Right atrium auricular region (tissue), 2 donors: ENCODE measurements at regions not wholly inside any gene's neighbourhood (a gene's known extent, or its start where the extent isn't known, plus 50 kb on each side); places are given as distances from the start of the nearest gene placed in this dataset.
"Not testable (repeated sequence)": the region's sequence is repeated elsewhere in the genome, so short reads cannot be mapped to it uniquely, and the experiment has no call there.

Experiments
- DNase-seq: peaks from one replicate; pipeline ENCODE4 v3.0.0-alpha.2; 2019; ENCODE audit warnings: low spot score
- H3K27ac ChIP-seq, 2 donors: fragments of 200-600 bp; sonication (generic); 1 replicate in 1 of 2; 2 replicates in 1 of 2; pipeline ENCODE4 v1.5.1; 2016 to 2019
- H3K27me3 ChIP-seq, 2 donors: fragments of 200-600 bp; sonication (generic); one replicate each; pipeline versions ENCODE4 v1.5.1 to v1.6.0; 2017 to 2019
- H3K36me3 ChIP-seq: fragments of 200-600 bp; sonication (generic); one replicate; pipeline ENCODE4 v1.5.1; 2016
- H3K4me1 ChIP-seq, 2 donors: fragments of 200-600 bp; sonication (generic); one replicate each; pipeline versions ENCODE4 v1.5.1 to v1.6.0; 2017 to 2019
- H3K4me3 ChIP-seq, 2 donors: fragments of 200-600 bp; sonication (generic); 1 replicate in 1 of 2; 2 replicates in 1 of 2; pipeline ENCODE4 v1.5.1; 2017 to 2019; ENCODE audit warnings: mild to moderate bottlenecking in 1 of 2, moderate library complexity in 1 of 2
- H3K9me3 ChIP-seq, 2 donors: fragments of 200-600 bp; sonication (generic); one replicate each; pipeline ENCODE4 v1.5.1; 2019
- TF ChIP-seq, protein P1 (sequence below), 2 donors: fragments of 200-600 bp; sonication (generic); IDR thresholded peaks; one replicate each; pipeline ENCODE4 v1.5.1; 2019; ENCODE audit warnings: antibody characterized with exemption in 2 of 2

DNA sequence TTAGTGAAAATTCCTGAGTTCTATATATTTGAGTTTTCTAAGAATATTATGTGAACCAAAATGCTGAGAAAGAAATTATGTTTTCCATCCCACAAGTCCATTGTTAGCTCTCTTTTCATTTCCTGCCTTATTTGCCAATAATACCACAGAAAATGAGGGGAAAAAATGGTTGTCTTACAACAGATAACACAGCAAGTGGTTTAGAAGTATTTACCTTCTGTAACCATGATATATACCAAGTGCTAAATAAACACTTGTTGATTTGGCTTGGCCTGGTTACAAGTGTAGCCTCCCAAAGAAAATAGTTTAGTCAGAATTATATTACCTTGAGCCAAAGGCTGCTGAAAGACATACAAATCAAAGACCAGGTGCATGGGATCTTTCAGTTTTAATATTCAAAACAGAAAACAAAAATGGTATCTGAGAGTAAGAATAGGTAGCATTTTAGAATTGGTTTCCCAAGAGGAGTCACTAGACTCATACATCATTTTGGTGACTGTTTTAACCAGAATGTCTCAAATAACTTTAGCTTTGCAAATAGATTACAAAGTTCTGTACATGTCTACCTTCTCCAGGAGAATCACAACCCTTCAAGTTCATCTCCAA is 439.8 kb upstream of the DYNLRB2 start:
- no peaks in the 10 kb centered on the region for H3K4me1 ChIP-seq
- H3K27ac ChIP-seq, result no peak overlapping the region
- H3K9me3 ChIP-seq, result peaks cover 0 to 16% of the 10 kb centered on the region in 2 donors
- H3K27me3 ChIP-seq, result no peaks in the 10 kb centered on the region
- TF ChIP-seq, protein P1, sequence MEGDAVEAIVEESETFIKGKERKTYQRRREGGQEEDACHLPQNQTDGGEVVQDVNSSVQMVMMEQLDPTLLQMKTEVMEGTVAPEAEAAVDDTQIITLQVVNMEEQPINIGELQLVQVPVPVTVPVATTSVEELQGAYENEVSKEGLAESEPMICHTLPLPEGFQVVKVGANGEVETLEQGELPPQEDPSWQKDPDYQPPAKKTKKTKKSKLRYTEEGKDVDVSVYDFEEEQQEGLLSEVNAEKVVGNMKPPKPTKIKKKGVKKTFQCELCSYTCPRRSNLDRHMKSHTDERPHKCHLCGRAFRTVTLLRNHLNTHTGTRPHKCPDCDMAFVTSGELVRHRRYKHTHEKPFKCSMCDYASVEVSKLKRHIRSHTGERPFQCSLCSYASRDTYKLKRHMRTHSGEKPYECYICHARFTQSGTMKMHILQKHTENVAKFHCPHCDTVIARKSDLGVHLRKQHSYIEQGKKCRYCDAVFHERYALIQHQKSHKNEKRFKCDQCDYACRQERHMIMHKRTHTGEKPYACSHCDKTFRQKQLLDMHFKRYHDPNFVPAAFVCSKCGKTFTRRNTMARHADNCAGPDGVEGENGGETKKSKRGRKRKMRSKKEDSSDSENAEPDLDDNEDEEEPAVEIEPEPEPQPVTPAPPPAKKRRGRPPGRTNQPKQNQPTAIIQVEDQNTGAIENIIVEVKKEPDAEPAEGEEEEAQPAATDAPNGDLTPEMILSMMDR (IDR thresholded peaks at IDR 0.05), result no peak
- DNase-seq, result no peak
- H3K36me3 ChIP-seq, result no peaks in the 10 kb centered on the region
- H3K4me3 ChIP-seq, result no peak overlapping the region

DNA sequence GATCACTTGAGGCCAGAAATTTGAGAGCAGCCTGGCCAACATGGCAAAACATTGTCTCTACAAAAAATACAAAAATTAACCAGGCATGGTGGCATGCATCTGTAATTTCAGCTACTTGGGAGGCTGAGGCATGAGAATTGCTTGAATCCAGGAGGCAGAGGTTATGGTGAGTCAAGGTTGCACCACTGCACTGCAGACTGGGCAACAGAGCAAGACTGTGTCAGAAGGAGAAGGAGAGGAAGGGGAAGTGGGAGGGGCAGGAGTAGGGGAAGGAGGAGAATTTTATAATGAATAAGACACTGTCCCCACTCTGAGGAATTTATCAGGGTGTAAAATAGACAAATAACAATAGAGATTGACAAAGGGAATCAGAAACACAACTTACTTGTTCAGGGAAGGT is 440.6 kb upstream of the DYNLRB2 start:
- no peak overlapping the region for H3K27ac ChIP-seq
- H3K36me3 ChIP-seq, result no peaks in the 10 kb centered on the region
- peaks cover 0 to 16% of the 10 kb centered on the region in 2 donors for H3K9me3 ChIP-seq
- H3K4me3 ChIP-seq, result no peak overlapping the region
- no peaks in the 10 kb centered on the region for H3K27me3 ChIP-seq
- H3K4me1 ChIP-seq, result no peaks in the 10 kb centered on the region
- TF ChIP-seq, protein P1 (IDR thresholded peaks at IDR 0.05), result no peak
- DNase-seq, result no peak

DNA sequence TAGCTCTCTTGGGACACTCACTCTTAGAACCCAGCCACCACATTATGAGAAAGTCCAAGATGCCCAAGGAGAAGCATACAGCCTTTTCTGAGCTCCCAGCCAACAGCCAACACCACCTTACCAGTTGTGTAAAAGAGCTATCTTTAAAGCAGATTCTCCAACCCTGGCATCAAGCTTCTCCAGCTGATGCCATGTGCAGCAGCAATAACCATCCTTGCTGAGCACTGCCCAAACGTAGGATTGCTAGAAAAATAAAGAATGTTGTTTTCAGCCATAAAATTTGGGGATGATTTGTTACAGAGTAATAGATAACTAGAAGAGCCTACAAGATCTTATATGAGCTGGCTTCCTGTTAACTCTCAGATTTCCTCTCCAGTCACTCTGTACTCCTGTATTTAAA is 443.7 kb upstream of the DYNLRB2 start:
- no peaks in the 10 kb centered on the region for H3K4me1 ChIP-seq
- no peak overlapping the region for H3K4me3 ChIP-seq
- H3K36me3 ChIP-seq, result no peaks in the 10 kb centered on the region
- H3K27me3 ChIP-seq, result no peaks in the 10 kb centered on the region
- TF ChIP-seq, protein P1 (IDR thresholded peaks at IDR 0.05), result no peak
- peaks cover 0 to 16% of the 10 kb centered on the region in 2 donors for H3K9me3 ChIP-seq
- H3K27ac ChIP-seq, result no peak overlapping the region
- no peak for DNase-seq

DNA sequence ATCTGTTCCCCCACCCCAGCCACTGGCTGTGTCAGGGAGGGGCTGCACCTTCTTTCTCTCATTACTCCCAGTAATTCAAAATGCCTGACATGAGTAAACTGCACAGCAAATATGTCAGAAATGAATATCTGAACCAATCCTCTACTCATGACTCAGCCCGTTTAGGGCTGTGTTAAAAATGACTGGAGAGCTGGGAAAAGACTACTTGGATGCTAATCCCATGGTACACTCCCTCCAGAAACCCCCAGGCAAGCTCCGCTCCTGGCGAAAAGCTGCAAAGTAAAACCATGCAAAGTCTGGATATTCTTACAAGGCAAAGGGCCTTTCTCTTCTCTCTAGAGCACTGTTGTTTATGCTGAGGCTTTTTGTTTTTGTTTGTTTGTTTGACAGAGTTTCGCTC is 448.1 kb upstream of the DYNLRB2 start:
- Histone ChIP-seq H3K27ac (no peak overlapping the region), H3K4me3 (no peak overlapping the region), H3K36me3 (no peaks in the 10 kb centered on the region), H3K4me1 (no peaks in the 10 kb centered on the region), H3K9me3 (peaks cover 0 to 7% of the 10 kb centered on the region in 2 donors), H3K27me3 (no peaks in the 10 kb centered on the region)
- TF ChIP-seq, protein P1 (IDR thresholded peaks at IDR 0.05), result no peak
- no peak for DNase-seq

DNA sequence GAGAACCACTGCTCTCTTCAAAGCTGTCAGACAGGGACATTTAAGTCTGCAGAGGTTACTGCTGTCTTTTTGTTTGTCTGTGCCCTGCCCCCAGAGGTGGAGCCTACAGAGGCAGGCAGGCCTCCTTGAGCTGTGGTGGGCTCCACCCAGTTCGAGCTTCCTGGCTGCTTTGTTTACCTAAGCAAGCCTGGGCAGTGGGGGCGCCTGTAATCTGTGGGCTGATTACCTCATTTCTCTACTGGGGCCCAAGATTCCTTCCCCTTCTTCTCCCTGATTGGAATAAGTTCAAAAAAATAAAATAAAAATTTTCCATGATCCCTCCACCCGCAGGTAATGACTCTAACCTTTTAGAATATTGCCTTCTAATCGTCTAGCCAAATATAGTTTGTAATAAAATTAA is 449.3 kb upstream of the DYNLRB2 start:
- not testable (repeated sequence) for H3K9me3 ChIP-seq, H3K27me3 ChIP-seq, H3K4me1 ChIP-seq, H3K27ac ChIP-seq, H3K36me3 ChIP-seq, H3K4me3 ChIP-seq, DNase-seq

DNA sequence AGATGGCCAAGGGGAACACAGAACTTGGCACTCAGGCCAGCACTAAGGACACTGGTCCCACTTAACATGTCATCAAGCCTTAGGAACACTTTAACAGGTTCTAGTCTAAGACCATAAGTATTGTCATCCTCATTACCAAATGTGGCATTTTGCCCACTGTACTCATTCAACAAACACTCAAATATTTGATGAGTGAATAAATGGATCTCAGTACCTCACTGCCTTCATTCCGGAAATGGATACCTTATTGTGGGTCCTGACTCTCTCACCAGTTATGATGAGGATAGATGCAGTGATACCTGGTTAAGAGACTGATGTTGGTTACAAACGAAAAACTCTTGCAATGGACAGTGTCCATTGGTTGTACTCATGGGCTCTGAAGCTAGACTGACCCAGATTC is 455.2 kb upstream of the DYNLRB2 start:
- no peaks in the 10 kb centered on the region for H3K36me3 ChIP-seq
- TF ChIP-seq, protein P1 (IDR thresholded peaks at IDR 0.05), result no peak

More for the DNA sequence above, 455.2 kb upstream of the DYNLRB2 start:
- no peak overlapping the region for H3K4me3 ChIP-seq
- H3K9me3 ChIP-seq, result no peaks in the 10 kb centered on the region
- H3K4me1 ChIP-seq, result peaks cover 0 to 4% of the 10 kb centered on the region in 2 donors
- H3K27ac ChIP-seq, result no peak overlapping the region
- H3K27me3 ChIP-seq, result no peaks in the 10 kb centered on the region
- no peak for DNase-seq
